DND-41 (cell line): ENCODE measurements at regions not wholly inside any gene's neighbourhood (a gene's known extent, or its start where the extent isn't known, plus 50 kb on each side); places are given as distances from the start of the nearest gene placed in this dataset.

Experiments used
- ATAC-seq: fragments of 200-7000 bp; cut with Tn5 transposase; 3 replicates; pipeline ENCODE4 v1.9.1; 2021; ENCODE audit warnings: low read depth; ENCODE audit not compliant: insufficient read depth
- DNase-seq: peaks from one replicate; pipeline ENCODE4 v3.0.0-alpha.2; 2020
- H2AFZ ChIP-seq: 2 replicates; pipeline ENCODE4 v1.6.0; 2012; ENCODE audit warnings: low read depth, low read length
- H3K27ac ChIP-seq: 2 replicates; pipeline ENCODE4 v1.5.1; 2012; ENCODE audit warnings: low read length, inconsistent platforms
- H3K27me3 ChIP-seq: fragments of 200-600 bp; sonication (generic); 2 replicates; pipeline ENCODE4 v1.6.0; 2012; ENCODE audit warnings: low read length, mild to moderate bottlenecking, inconsistent platforms; ENCODE audit not compliant: insufficient read depth, poor library complexity
- H3K36me3 ChIP-seq: 2 replicates; pipeline ENCODE4 v1.5.1; 2012; ENCODE audit warnings: low read length, inconsistent platforms; ENCODE audit not compliant: insufficient read depth
- H3K4me1 ChIP-seq: 2 replicates; pipeline ENCODE4 v1.5.1; 2012; ENCODE audit warnings: mild to moderate bottlenecking, low read length; ENCODE audit not compliant: insufficient read depth
- H3K4me2 ChIP-seq: 2 replicates; pipeline ENCODE4 v1.6.0; 2012; ENCODE audit warnings: mild to moderate bottlenecking, moderate library complexity, low read length, inconsistent platforms; ENCODE audit not compliant: insufficient read depth
- H3K4me3 ChIP-seq, 2 experiments: fragments of 200-600 bp in 1 of 2; shearing (Covaris generic) in 1 of 2; 2 replicates each; pipeline ENCODE4 v1.5.1; 2012 to 2016; ENCODE audit warnings: inconsistent platforms in 2 of 2, low read length in 2 of 2, mild to moderate bottlenecking in 2 of 2, low read depth in 1 of 2, moderate library complexity in 1 of 2
- H3K79me2 ChIP-seq: 2 replicates; pipeline ENCODE4 v1.6.0; 2012; ENCODE audit warnings: low read length, inconsistent platforms; ENCODE audit not compliant: insufficient read depth
- H3K9ac ChIP-seq: 2 replicates; pipeline ENCODE4 v1.6.0; 2012; ENCODE audit warnings: low read depth, mild to moderate bottlenecking, inconsistent platforms, low read length, moderate library complexity
- H3K9me3 ChIP-seq: 2 replicates; pipeline ENCODE4 v1.5.1; 2012; ENCODE audit warnings: low read length, moderate library complexity, mild to moderate bottlenecking, inconsistent platforms; ENCODE audit not compliant: insufficient read depth, severe bottlenecking
- H4K20me1 ChIP-seq: 2 replicates; pipeline ENCODE4 v1.6.0; 2012; ENCODE audit warnings: low read length; ENCODE audit not compliant: insufficient read depth
- EZH2 ChIP-seq: IDR thresholded peaks from 3 replicates; pipeline ENCODE4 v1.6.1; 2012; ENCODE audit warnings: borderline replicate concordance, low read depth, mild to moderate bottlenecking, moderate library complexity, low read length, inconsistent platforms; ENCODE audit not compliant: severe bottlenecking
- TF ChIP-seq, protein P1 (sequence below): IDR thresholded peaks from 2 replicates; pipeline ENCODE4 v1.5.1; 2012; ENCODE audit warnings: borderline replicate concordance, low read length, moderate library complexity, mild to moderate bottlenecking; ENCODE audit not compliant: poor library complexity, severe bottlenecking; ENCODE audit errors: extremely low read depth

DNA sequence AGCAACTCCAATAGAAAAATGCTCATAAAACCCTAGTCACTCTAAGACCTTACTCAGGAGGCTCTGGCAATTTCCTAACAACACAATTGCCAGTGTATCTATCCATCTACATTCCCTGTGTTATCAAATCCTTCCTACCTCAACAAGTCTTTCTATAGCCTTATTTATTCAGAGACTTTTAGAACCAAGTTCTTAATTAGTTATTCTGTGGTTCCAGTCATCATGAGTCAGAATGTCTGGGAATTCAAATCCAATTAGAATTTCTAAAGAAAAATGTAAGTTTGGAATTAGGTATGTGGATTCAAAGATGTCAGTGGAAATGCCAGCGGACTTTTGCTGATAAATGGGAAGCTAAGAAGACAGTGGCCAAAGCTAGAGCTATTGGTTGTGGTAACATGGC is 302.6 kb upstream of the C1orf87 start:
- H3K27ac ChIP-seq = no peak overlapping the region
- no peak overlapping the region for H3K4me2 ChIP-seq
- no peak overlapping the region for H3K4me3 ChIP-seq
- no peak for DNase-seq
- no peak for ATAC-seq
- TF ChIP-seq EZH2 = no peak
- TF ChIP-seq, protein P1, sequence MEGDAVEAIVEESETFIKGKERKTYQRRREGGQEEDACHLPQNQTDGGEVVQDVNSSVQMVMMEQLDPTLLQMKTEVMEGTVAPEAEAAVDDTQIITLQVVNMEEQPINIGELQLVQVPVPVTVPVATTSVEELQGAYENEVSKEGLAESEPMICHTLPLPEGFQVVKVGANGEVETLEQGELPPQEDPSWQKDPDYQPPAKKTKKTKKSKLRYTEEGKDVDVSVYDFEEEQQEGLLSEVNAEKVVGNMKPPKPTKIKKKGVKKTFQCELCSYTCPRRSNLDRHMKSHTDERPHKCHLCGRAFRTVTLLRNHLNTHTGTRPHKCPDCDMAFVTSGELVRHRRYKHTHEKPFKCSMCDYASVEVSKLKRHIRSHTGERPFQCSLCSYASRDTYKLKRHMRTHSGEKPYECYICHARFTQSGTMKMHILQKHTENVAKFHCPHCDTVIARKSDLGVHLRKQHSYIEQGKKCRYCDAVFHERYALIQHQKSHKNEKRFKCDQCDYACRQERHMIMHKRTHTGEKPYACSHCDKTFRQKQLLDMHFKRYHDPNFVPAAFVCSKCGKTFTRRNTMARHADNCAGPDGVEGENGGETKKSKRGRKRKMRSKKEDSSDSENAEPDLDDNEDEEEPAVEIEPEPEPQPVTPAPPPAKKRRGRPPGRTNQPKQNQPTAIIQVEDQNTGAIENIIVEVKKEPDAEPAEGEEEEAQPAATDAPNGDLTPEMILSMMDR = no peak
- H3K9me3 ChIP-seq = no peaks in the 10 kb centered on the region
- H3K36me3 ChIP-seq = no peaks in the 10 kb centered on the region
- no peak overlapping the region for H2AFZ ChIP-seq
- no peaks in the 10 kb centered on the region for H3K27me3 ChIP-seq
- no peaks in the 10 kb centered on the region for H3K4me1 ChIP-seq
- H3K79me2 ChIP-seq = no peaks in the 10 kb centered on the region
- H3K9ac ChIP-seq = no peak overlapping the region
- H4K20me1 ChIP-seq = no peaks in the 10 kb centered on the region

DNA sequence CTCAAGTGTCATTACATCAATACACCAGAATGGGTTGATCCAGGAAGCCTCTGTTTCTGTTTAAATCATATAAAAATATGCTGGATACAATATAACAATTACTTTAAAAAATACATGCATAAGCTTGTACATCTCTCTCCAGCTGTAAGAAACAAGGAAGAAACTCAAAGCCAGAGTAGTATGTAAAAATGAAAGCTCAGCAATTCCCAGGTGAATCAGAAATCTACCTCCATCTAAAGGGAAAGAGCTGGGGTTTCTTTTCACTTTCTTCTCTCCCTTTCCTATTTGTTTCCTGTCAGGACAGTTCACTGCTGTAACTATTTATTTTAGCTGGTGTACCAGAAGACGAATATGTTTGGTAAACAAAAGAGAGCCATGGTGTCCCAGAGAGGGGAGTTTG is 301.0 kb upstream of the C1orf87 start:
- Histone ChIP-seq H3K4me3 (no peak overlapping the region), H3K9ac (no peak overlapping the region), H3K27ac (no peak overlapping the region), H3K4me2 (no peak overlapping the region), H2AFZ (no peak overlapping the region), H3K27me3 (no peaks in the 10 kb centered on the region), H3K79me2 (no peaks in the 10 kb centered on the region), H3K4me1 (no peaks in the 10 kb centered on the region), H4K20me1 (no peaks in the 10 kb centered on the region), H3K9me3 (no peaks in the 10 kb centered on the region), H3K36me3 (no peaks in the 10 kb centered on the region)
- TF ChIP-seq, protein P1 = no peak
- TF ChIP-seq EZH2 = no peak
- DNase-seq = no peak
- no peak for ATAC-seq

DNA sequence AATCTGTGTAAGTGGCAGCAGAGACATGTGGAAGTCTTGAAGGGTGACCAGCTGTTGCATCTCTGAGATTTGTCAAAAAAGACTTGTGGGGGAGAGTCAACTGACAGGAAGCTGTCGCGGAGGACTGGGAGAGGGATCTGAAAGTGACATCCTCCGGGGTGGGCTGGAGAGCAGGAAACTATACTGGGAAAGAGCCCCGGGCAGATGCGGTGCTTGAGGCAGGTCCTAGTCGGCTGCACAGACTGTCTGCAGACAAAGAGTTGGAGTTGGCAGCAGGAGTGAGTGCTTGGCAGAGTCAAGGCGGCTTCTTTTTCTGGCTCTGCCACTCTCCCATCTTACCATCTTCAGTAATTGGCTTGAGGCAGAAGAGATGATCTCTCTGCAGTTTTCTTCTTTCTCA is 294.0 kb upstream of the C1orf87 start:
- TF ChIP-seq, protein P1 = no peak
- no peak for TF ChIP-seq EZH2
- Histone ChIP-seq H3K4me1 (no peaks in the 10 kb centered on the region), H3K27ac (no peak overlapping the region), H3K79me2 (no peaks in the 10 kb centered on the region), H3K9ac (no peak overlapping the region), H4K20me1 (no peaks in the 10 kb centered on the region), H3K4me3 (no peak overlapping the region), H3K4me2 (no peak overlapping the region), H3K27me3 (no peaks in the 10 kb centered on the region), H3K9me3 (no peaks in the 10 kb centered on the region), H3K36me3 (no peaks in the 10 kb centered on the region), H2AFZ (no peak overlapping the region)
- no peak for ATAC-seq
- no peak for DNase-seq

DNA sequence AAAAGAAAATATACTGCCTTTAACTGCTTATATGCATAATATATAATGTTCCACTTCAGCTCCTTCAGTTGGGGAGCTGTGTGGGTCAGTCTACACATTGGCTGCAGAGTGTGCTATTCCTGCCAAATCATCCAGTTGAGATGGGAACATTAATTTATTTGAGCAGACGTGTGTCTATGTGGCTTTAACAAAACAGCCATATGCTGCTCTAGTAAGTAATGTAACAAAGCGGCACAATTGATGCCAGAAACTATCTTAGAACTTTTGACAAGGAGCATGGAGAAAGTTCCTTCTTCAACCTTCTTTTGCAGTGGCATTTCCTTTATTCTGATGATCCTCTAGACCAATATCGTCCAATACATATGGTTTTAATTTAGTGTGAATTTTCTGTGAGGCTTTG is 285.9 kb upstream of the C1orf87 start:
- Histone ChIP-seq H3K4me1 (no peaks in the 10 kb centered on the region), H2AFZ (no peak overlapping the region), H3K79me2 (no peaks in the 10 kb centered on the region), H3K9me3 (no peaks in the 10 kb centered on the region), H3K36me3 (no peaks in the 10 kb centered on the region), H3K4me3 (no peak overlapping the region), H3K27ac (no peak overlapping the region), H3K9ac (no peak overlapping the region), H4K20me1 (no peaks in the 10 kb centered on the region), H3K27me3 (no peaks in the 10 kb centered on the region), H3K4me2 (no peak overlapping the region)
- DNase-seq (no peak), ATAC-seq (no peak)
- TF ChIP-seq, protein P1 = no peak
- no peak for TF ChIP-seq EZH2
